K562 (cell line): ENCODE measurements at regions not wholly inside any gene's neighbourhood (a gene's known extent, or its start where the extent isn't known, plus 50 kb on each side); places are given as distances from the start of the nearest gene placed in this dataset.
A peak's percentile ranks its signal among the peaks of the same experiment; 100 is the strongest.

Experiments used
- ATAC-seq: fragments of 200-7000 bp; cut with Tn5 transposase; 3 replicates; pipeline ENCODE4 v1.9.1; 2020; ENCODE audit warnings: moderate library complexity
- BruUV-seq: library from RNA; stranded (reverse); fragments of 400-500 nt; replicated peaks from 2 replicates; lab custom pipeline; 2021; lab: Mats Ljungman, UMichigan
- CTCF ChIA-PET: fragments of 300-600 bp; formaldehyde crosslinking; extraction: SDS; loops from one replicate; lab custom pipeline; 2021; ENCODE audit warnings: low intra/inter-chr PET ratio; lab: Yijun Ruan, JAX
- POLR2A ChIA-PET: fragments of 300-600, 350-650 bp; sonication (Branson Sonifier 250); formaldehyde crosslinking; extraction: SDS; loops from one replicate; lab custom pipeline; 2021; ENCODE audit warnings: antibody characterized with exemption, inconsistent platforms; lab: Yijun Ruan, JAX
- DNase-seq, 4 experiments: peaks; one replicate each; pipeline versions ENCODE4 v3.0.0 to v3.0.0-alpha.2; 2011 to 2018; ENCODE audit warnings: low spot score in 3 of 4, mixed read lengths in 3 of 4; ENCODE audit errors: extremely low read depth in 1 of 4
- FAIRE-seq: peaks from 2 replicates; lab custom pipeline; 2011; peaks lifted over from hg19 to GRCh38; lab: Jason Lieb, UNC
- H2AFZ ChIP-seq: 2 replicates; pipeline ENCODE4 v1.6.0; 2011; ENCODE audit warnings: low read depth, low read length, control low read depth, inconsistent platforms
- H3K27ac ChIP-seq: fragments of 200-600 bp; 3 replicates; pipeline ENCODE4 v1.8.0; 2011; ENCODE audit warnings: low read depth, mild to moderate bottlenecking, control low read depth, inconsistent platforms, low read length, moderate library complexity, mixed read lengths; ENCODE audit errors: extremely low read depth
- H3K27me3 ChIP-seq, 2 experiments: fragments of 300-600 bp in 1 of 2; 2 replicates in 1 of 2; 3 replicates in 1 of 2; pipeline versions ENCODE4 v1.6.0 to v1.8.0; 2011; ENCODE audit warnings: inconsistent platforms in 2 of 2, low read length in 2 of 2, mild to moderate bottlenecking in 1 of 2, mixed read lengths in 1 of 2, moderate library complexity in 1 of 2; ENCODE audit not compliant: control insufficient read depth in 2 of 2, insufficient read depth in 2 of 2
- H3K36me3 ChIP-seq: fragments of 300-600 bp; 3 replicates; pipeline ENCODE4 v1.8.0; 2011; ENCODE audit warnings: mild to moderate bottlenecking, low read length, inconsistent platforms; ENCODE audit not compliant: control insufficient read depth, insufficient read depth
- H3K4me1 ChIP-seq, 2 experiments: fragments of 200-600 bp in 1 of 2; replicated peaks in 1 of 2; 2 replicates in 1 of 2; 3 replicates in 1 of 2; pipeline versions ENCODE4 v1.5.1 to v1.8.0; 2011; ENCODE audit warnings: inconsistent platforms in 2 of 2, low read length in 2 of 2, mild to moderate bottlenecking in 1 of 2, mixed read lengths in 1 of 2, moderate library complexity in 1 of 2; ENCODE audit not compliant: control insufficient read depth in 2 of 2, insufficient read depth in 2 of 2
- H3K4me2 ChIP-seq: 2 replicates; pipeline ENCODE4 v1.6.1; 2011; ENCODE audit warnings: low read length, control low read depth, inconsistent platforms, mixed read lengths; ENCODE audit not compliant: insufficient read depth
- H3K4me3 ChIP-seq: fragments of 200-600 bp; sonication (generic), shearing (Covaris generic); 2 replicates; pipeline ENCODE4 v1.5.1; 2016; ENCODE audit warnings: control low read depth, inconsistent platforms
- H3K79me2 ChIP-seq: fragments of 200-600 bp; 3 replicates; pipeline ENCODE4 v1.8.0; 2011; ENCODE audit warnings: low read length, inconsistent platforms; ENCODE audit not compliant: control insufficient read depth, insufficient read depth
- H3K9ac ChIP-seq, 2 experiments: 2 replicates each; pipeline versions ENCODE4 v1.6.0 to v1.6.1; 2011; ENCODE audit warnings: low read depth in 2 of 2, low read length in 2 of 2, control low read depth in 1 of 2, inconsistent platforms in 1 of 2, mild to moderate bottlenecking in 1 of 2, mixed read lengths in 1 of 2; ENCODE audit not compliant: insufficient read depth in 1 of 2
- H3K9me1 ChIP-seq: one replicate; pipeline ENCODE4 v1.6.0; 2011; ENCODE audit warnings: inconsistent platforms, mild to moderate bottlenecking, low read length, moderate library complexity; ENCODE audit not compliant: control insufficient read depth, insufficient read depth
- H3K9me3 ChIP-seq: replicated peaks from 2 replicates; pipeline ENCODE4 v1.5.1; 2011; ENCODE audit warnings: low read depth, low read length, inconsistent platforms; ENCODE audit not compliant: control insufficient read depth, insufficient read depth
- H4K20me1 ChIP-seq: replicated peaks from 2 replicates; pipeline ENCODE4 v1.6.1; 2011; ENCODE audit warnings: low read length, inconsistent platforms, mixed read lengths; ENCODE audit not compliant: control insufficient read depth, insufficient read depth
- BMI1 ChIP-seq: fragments of 150-350 bp; IDR thresholded peaks from 2 replicates; pipeline ENCODE4 v1.6.1; 2014; ENCODE audit warnings: low read length
- CEBPB ChIP-seq: fragments of 450-650 bp; IDR thresholded peaks from 2 replicates; pipeline ENCODE4 v1.6.1; 2016; ENCODE audit warnings: missing genetic modification characterization, missing compliant biosample characterization
- CEBPG ChIP-seq, 3 experiments: fragments of 200-800 bp in 1 of 3; sonication (Bioruptor generic) in 1 of 3; sonication (generic) in 1 of 3; formaldehyde crosslinking in 1 of 3; IDR thresholded peaks in 2 of 3; conservative IDR thresholded peaks in 1 of 3; 2 replicates each; pipeline versions ENCODE4 v1.6.1 to v1.8.0; 2016 to 2022; ENCODE audit warnings: missing compliant biosample characterization in 2 of 3, missing genetic modification characterization in 2 of 3, mild to moderate bottlenecking in 1 of 3, missing genetic modification reagents in 1 of 3
- KLF13 ChIP-seq: fragments of 450-650 bp; IDR thresholded peaks from 2 replicates; pipeline ENCODE4 v1.6.1; 2016; ENCODE audit warnings: missing genetic modification characterization, low read depth, mild to moderate bottlenecking, missing compliant biosample characterization, moderate library complexity, borderline replicate concordance
- SMARCE1 ChIP-seq: fragments of 450-650 bp; IDR thresholded peaks from 2 replicates; pipeline ENCODE4 v1.7.1; 2016; ENCODE audit warnings: mild to moderate bottlenecking
- TBP ChIP-seq: optimal IDR thresholded peaks from 2 replicates; pipeline ENCODE3; 2011; ENCODE audit warnings: low read depth, low read length, improper control_type of control experiment
- TSC22D4 ChIP-seq: fragments of 450-650 bp; IDR thresholded peaks from 2 replicates; pipeline ENCODE4 v1.6.1; 2016; ENCODE audit warnings: missing genetic modification characterization, missing biosample characterization, control low read depth
- ZNF239 ChIP-seq: fragments of 250-450 bp; sonication (Bioruptor Pico); IDR thresholded peaks from 2 replicates; pipeline ENCODE4 v1.4.0; 2020; ENCODE audit warnings: mild to moderate bottlenecking
- ZNF740 ChIP-seq, 3 experiments: fragments of 200-800 bp in 1 of 3; sonication (Bioruptor generic) in 1 of 3; sonication (generic) in 1 of 3; formaldehyde crosslinking in 1 of 3; IDR thresholded peaks; 2 replicates each; pipeline versions ENCODE4 v1.6.1 to v1.8.0; 2016 to 2022; ENCODE audit warnings: mild to moderate bottlenecking in 2 of 3, missing compliant biosample characterization in 2 of 3, missing genetic modification characterization in 2 of 3, missing genetic modification reagents in 1 of 3
- whole genome bisulfite sequencing: fragments of 100-300 bp; shearing (Covaris generic); methylation state at CpG from one replicate; pipeline ENCODE4 v1.1.6; 2016; ENCODE audit warnings: low coverage, mixed read lengths; ENCODE audit not compliant: insufficient coverage; ENCODE audit errors: missing lambda C conversion rate; 5-methylcytosine and 5-hydroxymethylcytosine counted together
- in situ Hi-C: fragments of 300-500 bp; cut with MboI; formaldehyde crosslinking; loops from 4 replicates; pipeline ENCODE4 v1.15.0; 2018; ENCODE audit warnings: inconsistent platforms, mixed read lengths
- intact Hi-C: fragments of 100-400 bp; cut with micrococcal nuclease; formaldehyde crosslinking; loops from 2 replicates; pipeline ENCODE4 v1.14.2; 2022
- TF ChIP-seq, protein P1 (sequence below): fragments of 250-450 bp; sonication (Bioruptor Pico); IDR thresholded peaks from 2 replicates; pipeline ENCODE4 v1.5.0; 2021; ENCODE audit warnings: mild to moderate bottlenecking, moderate library complexity
- TF ChIP-seq, protein P2 (sequence below): IDR thresholded peaks from 2 replicates; pipeline ENCODE4 v1.6.1; 2016; ENCODE audit warnings: missing genetic modification characterization, missing compliant biosample characterization

DNA sequence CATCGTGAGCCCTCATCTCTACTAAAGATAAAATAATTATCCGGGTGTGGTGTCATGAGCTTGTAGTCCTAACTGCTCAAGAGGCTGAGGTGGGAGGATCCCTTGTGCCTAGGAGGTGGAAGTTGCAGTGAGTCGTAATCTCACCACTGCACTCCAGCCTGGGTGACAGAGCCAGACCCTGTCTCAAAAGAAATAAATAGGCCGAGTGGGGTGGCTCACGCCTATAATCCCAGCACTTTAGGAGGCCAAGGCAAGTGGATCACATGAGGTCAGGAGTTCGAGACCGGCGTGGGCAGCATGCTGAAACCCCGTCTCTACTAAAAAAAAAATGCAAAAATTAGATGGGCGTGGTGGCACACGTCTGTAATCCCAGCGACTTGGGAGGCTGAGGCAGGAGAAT, 70.9 kb downstream of the RESF1 start (continued):
- TF ChIP-seq, protein P1, sequence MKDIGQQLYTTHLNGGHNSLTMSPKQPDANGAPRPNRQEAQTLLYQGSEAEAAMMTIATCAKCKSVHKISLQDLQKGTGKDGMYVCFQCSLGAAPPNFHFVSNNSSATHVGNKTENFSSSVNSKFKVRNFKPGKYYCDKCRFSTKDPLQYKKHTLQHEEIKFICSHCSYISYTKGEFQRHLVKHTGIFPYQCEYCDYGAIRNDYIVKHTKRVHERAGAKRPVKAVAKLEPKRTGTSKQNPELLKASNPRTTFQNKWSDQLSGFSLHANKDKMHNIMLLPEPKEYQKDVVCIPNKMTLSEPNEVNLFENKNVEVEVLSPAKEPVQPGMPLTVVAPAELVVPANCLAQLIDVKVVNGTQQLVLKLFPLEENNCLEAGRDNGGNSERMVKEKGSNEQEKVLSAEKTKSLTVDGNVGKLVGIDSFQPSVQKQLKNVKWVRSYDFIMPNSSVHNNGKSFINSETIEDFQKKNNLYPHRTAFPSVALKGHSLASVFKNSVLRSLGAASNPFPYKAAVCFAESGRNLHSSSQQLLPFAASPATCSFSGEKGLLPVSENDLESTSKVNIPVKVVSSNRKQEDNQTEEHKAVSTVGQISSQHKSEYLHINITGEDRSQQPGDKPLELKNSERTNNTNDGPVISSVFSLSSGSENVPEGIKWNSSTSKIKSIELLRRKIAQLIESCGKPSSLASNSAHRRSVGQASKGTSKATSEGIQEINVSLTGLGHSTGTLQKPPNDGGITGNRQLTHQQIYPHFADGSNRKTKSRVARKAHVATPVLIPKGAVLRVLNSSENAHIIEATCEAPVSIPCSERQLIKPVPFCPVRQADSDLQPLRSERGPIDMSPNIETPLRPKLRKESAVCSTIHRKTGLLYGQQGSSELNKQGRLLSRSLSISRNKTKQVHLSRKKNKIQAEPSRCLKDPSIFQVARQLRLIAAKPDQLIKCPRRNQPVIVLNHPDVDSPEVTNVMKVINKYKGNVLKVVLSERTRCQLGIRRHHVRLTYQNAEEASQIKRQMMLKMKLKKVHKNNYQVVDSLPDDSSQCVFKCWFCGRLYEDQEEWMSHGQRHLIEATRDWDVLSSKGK: no peak
- no peak for TF ChIP-seq BMI1
- TF ChIP-seq SMARCE1: peak; percentile 13; the same call in 1 of the 2 replicates
- TF ChIP-seq TSC22D4 (tag): no peak

GRCh38 chr12:32030676-32031075, 71.5 kb downstream of the RESF1 start:
- TF ChIP-seq KLF13 (tag): no peak
- no peak for TF ChIP-seq ZNF239
- no peak for TF ChIP-seq CEBPG (CRISPR knock-in tag; IDR thresholded peaks at IDR 0.05)
- peak; percentile 57 to 68; a peak in 2 of 4 replicates for TF ChIP-seq CEBPG (tag; conservative IDR thresholded peaks at IDR 0.05 in 1 of 2, IDR thresholded peaks at IDR 0.05 in 1 of 2)
- peak; percentile 31; the same call in 1 of the 2 replicates for TF ChIP-seq CEBPB
- no peak for TF ChIP-seq ZNF740 (CRISPR knock-in tag; IDR thresholded peaks at IDR 0.05)
- TF ChIP-seq ZNF740 (tag; IDR thresholded peaks at IDR 0.05): peak in 1 of 2 experiments; percentile 15; a peak in 1 of 4 replicates
- TF ChIP-seq, protein P2, sequence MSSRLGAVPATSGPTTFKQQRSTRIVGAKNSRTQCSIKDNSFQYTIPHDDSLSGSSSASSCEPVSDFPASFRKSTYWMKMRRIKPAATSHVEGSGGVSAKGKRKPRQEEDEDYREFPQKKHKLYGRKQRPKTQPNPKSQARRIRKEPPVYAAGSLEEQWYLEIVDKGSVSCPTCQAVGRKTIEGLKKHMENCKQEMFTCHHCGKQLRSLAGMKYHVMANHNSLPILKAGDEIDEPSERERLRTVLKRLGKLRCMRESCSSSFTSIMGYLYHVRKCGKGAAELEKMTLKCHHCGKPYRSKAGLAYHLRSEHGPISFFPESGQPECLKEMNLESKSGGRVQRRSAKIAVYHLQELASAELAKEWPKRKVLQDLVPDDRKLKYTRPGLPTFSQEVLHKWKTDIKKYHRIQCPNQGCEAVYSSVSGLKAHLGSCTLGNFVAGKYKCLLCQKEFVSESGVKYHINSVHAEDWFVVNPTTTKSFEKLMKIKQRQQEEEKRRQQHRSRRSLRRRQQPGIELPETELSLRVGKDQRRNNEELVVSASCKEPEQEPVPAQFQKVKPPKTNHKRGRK (tag): peak; percentile 21; the same call in 1 of the 2 replicates
- peak; percentile 10 for TF ChIP-seq TBP
- TF ChIP-seq, all 486 proteins: peak for 5
- POLR2A ChIA-PET: interaction anchor here (1.1 to 2.4 kb wide), 5 partner anchors 10 to 316 kb away, joined by 3 to 9 read pairs (median 3); no protein-coding TSS in a partner anchor
- H3K4me2 ChIP-seq: no peak overlapping the region; the same call in 1 of the 2 replicates
- peak overlapping the region; percentile 51; the same call in 2 of the 3 replicates for H3K27ac ChIP-seq
- no peaks in the 10 kb centered on the region for H3K36me3 ChIP-seq
- no TSS peak for BruUV-seq
- no peaks in the 10 kb centered on the region for H3K9me3 ChIP-seq
- H3K9ac ChIP-seq: no peak overlapping the region; a peak in 1 of 4 replicates
- 3% methylated on average over 2 of the region's 2 CpGs for WGBS
- in situ Hi-C loops (no loop called here), intact Hi-C loops (loop anchor here (1.0 kb wide), 2 partner anchors 17 to 25 kb away; no protein-coding TSS in a partner anchor)
- DNase-seq (no peak), FAIRE-seq (no peak), ATAC-seq (no peak)
- peaks cover 25 to 41% of the 10 kb centered on the region in 2 experiments for H3K4me1 ChIP-seq
- H3K79me2 ChIP-seq: no peaks in the 10 kb centered on the region
- no peaks in the 10 kb centered on the region for H4K20me1 ChIP-seq
- CTCF ChIA-PET: no interaction called here
- H3K4me3 ChIP-seq: no peak overlapping the region
- H2AFZ ChIP-seq: no peak overlapping the region
- no peaks in the 10 kb centered on the region for H3K9me1 ChIP-seq
- H3K27me3 ChIP-seq: no peaks in the 10 kb centered on the region
